ENCODE measurements at regions not wholly inside any gene's neighbourhood (a gene's known extent, or its start where the extent isn't known, plus 50 kb on each side); places are given as distances from the start of the nearest gene placed in this dataset.

- peak; percentile 60 to 64 for TF ChIP-seq CTCF (conservative IDR thresholded peaks at IDR 0.05; ENCODE audit: low read depth in 2 of 2)
- no peak for TF ChIP-seq EZH2phosphoT487 (IDR thresholded peaks at IDR 0.05; ENCODE audit: unreplicated experiment)
These were observed 557.3 kb upstream of the MIS18BP1 start for GRCh38 chr14:45810152-45810872.

Data from GM23338 (cell line).